Erythroblast (primary cell): ENCODE measurements at regions not wholly inside any gene's neighbourhood (a gene's known extent, or its start where the extent isn't known, plus 50 kb on each side); places are given as distances from the start of the nearest gene placed in this dataset.

Source experiments
- GATA1 ChIP-seq: IDR thresholded peaks from 2 replicates; pipeline ENCODE4 v1.6.1; 2011; ENCODE audit warnings: low read depth, mild to moderate bottlenecking, control low read depth, low read length, moderate library complexity
- POLR2A ChIP-seq: IDR thresholded peaks from 2 replicates; pipeline ENCODE4 v1.6.1; 2011; ENCODE audit warnings: mild to moderate bottlenecking, low read length

- no peak for TF ChIP-seq POLR2A
- no peak for TF ChIP-seq GATA1
These were observed 446.3 kb downstream of the TCERG1L start for GRCh38 chr10:130864961-130865818.
